Activated T-helper 1 cell treated with anti-CD3 and anti-CD28 coated beads, Interleukin-12 subunit alpha, Interleukin-12 subunit beta, Interleukin-2, Interleukin-4 antibody, amounts not matched to agents 30 ng/mL and 10 ng/mL and 1 ng/mL, durations not matched to agents 14 hours and 24 hours and 36 hours (primary cell): ENCODE measurements at regions not wholly inside any gene's neighbourhood (a gene's known extent, or its start where the extent isn't known, plus 50 kb on each side); places are given as distances from the start of the nearest gene placed in this dataset.

Source experiments
- DNase-seq: peaks from one replicate; pipeline ENCODE4 v3.0.0; 2021; ENCODE audit warnings: low spot score
- H3K27ac Mint-ChIP-seq: one replicate; pipeline ENCODE4 v1.8.0; 2021; ENCODE audit warnings: mild to moderate bottlenecking, mixed read lengths
- H3K27me3 Mint-ChIP-seq: one replicate; pipeline ENCODE4 v1.8.0; 2022; ENCODE audit warnings: mild to moderate bottlenecking, moderate library complexity, mixed read lengths; ENCODE audit not compliant: insufficient read depth
- H3K36me3 Mint-ChIP-seq: one replicate; pipeline ENCODE4 v1.8.0; 2021; ENCODE audit warnings: low read depth, mixed read lengths
- H3K4me1 Mint-ChIP-seq: one replicate; pipeline ENCODE4 v1.8.0; 2021; ENCODE audit warnings: low read depth, mixed read lengths
- H3K4me3 Mint-ChIP-seq: one replicate; pipeline ENCODE4 v1.8.0; 2021; ENCODE audit warnings: mild to moderate bottlenecking, moderate library complexity, mixed read lengths
- H3K9me3 Mint-ChIP-seq: one replicate; pipeline ENCODE4 v1.8.0; 2021; ENCODE audit warnings: mixed read lengths
- intact Hi-C: fragments of 100-400 bp; cut with micrococcal nuclease; formaldehyde crosslinking; loops from one replicate; pipeline ENCODE4 v1.15.1; 2024

GRCh38 chr6:12584631-12585405 is 131.7 kb upstream of the PHACTR1 start:
- Mint-ChIP-seq H3K4me1 (no peaks in the 10 kb centered on the region), H3K27ac (no peak overlapping the region), H3K27me3 (peaks cover 8% of the 10 kb centered on the region), H3K4me3 (no peak overlapping the region), H3K36me3 (no peaks in the 10 kb centered on the region), H3K9me3 (no peaks in the 10 kb centered on the region)
- intact Hi-C loops, result no loop called here
- no peak for DNase-seq

DNA sequence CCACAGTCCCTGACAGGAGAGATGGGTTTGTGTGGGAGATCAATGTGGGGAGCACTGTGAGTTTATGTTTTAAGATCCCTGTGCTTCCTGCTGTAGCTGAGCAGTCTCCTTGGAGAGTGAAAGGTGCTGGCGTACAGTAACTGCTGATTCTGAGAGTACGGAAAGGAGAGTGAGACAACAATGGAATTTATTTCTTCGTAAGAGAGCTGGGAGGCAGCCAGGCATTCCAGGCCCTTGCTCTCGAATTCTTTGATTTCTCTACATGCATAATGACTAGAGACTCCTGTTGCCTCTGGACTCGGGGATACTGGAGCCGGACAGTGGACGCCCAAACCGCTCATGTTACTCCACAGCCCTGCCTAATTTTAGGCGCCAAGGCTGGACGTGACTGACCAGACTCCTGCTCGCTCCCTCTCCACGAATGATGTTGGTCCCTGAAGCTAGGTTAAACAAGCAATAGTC is 131.0 kb upstream of the PHACTR1 start:
- Mint-ChIP-seq H3K27me3 (peaks cover 8% of the 10 kb centered on the region), H3K4me3 (no peak overlapping the region), H3K36me3 (no peaks in the 10 kb centered on the region), H3K9me3 (no peaks in the 10 kb centered on the region), H3K27ac (no peak overlapping the region), H3K4me1 (no peaks in the 10 kb centered on the region)
- no peak for DNase-seq
- intact Hi-C loops, result no loop called here

DNA sequence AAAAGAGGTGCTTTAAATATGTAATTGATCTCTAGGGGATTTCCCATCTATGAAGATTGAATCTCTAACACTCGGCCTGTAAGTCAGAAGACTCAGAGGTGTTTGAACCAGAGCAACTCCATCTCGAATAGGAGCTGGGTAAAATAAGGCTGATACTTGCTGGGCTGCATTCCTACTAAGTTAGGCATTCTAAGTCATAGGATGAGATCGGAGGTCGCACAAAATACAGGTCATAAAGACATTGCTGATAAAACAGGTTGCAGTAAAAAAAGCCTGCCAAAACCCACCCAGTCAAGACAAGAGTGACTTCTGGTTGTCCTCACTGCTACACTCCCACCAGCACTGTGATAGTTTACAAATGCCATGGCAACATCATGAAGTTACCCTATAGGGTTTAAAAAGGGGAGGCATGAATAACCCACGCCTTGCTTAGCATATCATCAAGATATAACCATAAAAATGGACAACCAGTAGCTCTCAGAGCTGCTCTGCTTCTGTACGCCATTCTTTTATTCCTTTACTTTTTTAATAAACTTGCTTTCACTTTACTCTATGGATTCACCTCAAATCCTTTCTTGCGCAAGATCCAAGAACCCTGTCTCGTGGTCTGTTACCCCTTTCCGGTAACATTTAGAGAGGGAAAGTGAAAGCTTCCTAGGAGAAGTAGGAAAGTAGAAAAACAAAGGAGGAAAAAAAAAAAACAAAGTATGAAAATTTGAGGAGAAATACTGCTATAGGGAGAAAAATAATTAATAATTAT is 129.7 kb upstream of the PHACTR1 start:
- no peak for DNase-seq
- H3K27me3 Mint-ChIP-seq, result peaks cover 8% of the 10 kb centered on the region
- intact Hi-C loops, result no loop called here
- H3K36me3 Mint-ChIP-seq, result no peaks in the 10 kb centered on the region
- no peak overlapping the region for H3K4me3 Mint-ChIP-seq
- no peaks in the 10 kb centered on the region for H3K4me1 Mint-ChIP-seq
- H3K9me3 Mint-ChIP-seq, result no peaks in the 10 kb centered on the region
- H3K27ac Mint-ChIP-seq, result no peak overlapping the region

GRCh38 chr6:12590901-12591300 is 125.7 kb upstream of the PHACTR1 start:
- Mint-ChIP-seq H3K4me1 (peaks cover 5% of the 10 kb centered on the region), H3K9me3 (no peaks in the 10 kb centered on the region), H3K36me3 (no peaks in the 10 kb centered on the region), H3K27me3 (peaks cover 12% of the 10 kb centered on the region), H3K4me3 (no peak overlapping the region), H3K27ac (no peak overlapping the region)
- intact Hi-C loops, result no loop called here
- no peak for DNase-seq

- H3K4me1 Mint-ChIP-seq, result peaks cover 5% of the 10 kb centered on the region
- intact Hi-C loops, result no loop called here
Observed at GRCh38 chr6:12592634-12593033, 123.9 kb upstream of the PHACTR1 start.

GRCh38 chr6:12593771-12594529 is 122.6 kb upstream of the PHACTR1 start:
- Mint-ChIP-seq H3K36me3 (no peaks in the 10 kb centered on the region), H3K27me3 (peaks cover 11% of the 10 kb centered on the region), H3K9me3 (no peaks in the 10 kb centered on the region), H3K4me3 (no peak overlapping the region), H3K27ac (no peak overlapping the region), H3K4me1 (peaks cover 5% of the 10 kb centered on the region)
- no peak for DNase-seq
- intact Hi-C loops, result no loop called here

More at GRCh38 chr6:12592634-12593033, 123.9 kb upstream of the PHACTR1 start:
- Mint-ChIP-seq H3K27ac (no peak overlapping the region), H3K27me3 (peaks cover 12% of the 10 kb centered on the region), H3K9me3 (no peaks in the 10 kb centered on the region), H3K36me3 (no peaks in the 10 kb centered on the region), H3K4me3 (no peak overlapping the region)
- DNase-seq, result no peak

GRCh38 chr6:12594530-12594893 is 122.1 kb upstream of the PHACTR1 start:
- no peak for DNase-seq

GRCh38 chr6:12595161-12595811 is 121.3 kb upstream of the PHACTR1 start:
- no peaks in the 10 kb centered on the region for H3K9me3 Mint-ChIP-seq

More at GRCh38 chr6:12594530-12594893, 122.1 kb upstream of the PHACTR1 start:
- Mint-ChIP-seq H3K4me1 (peaks cover 5% of the 10 kb centered on the region), H3K27me3 (peaks cover 9% of the 10 kb centered on the region), H3K4me3 (no peak overlapping the region), H3K27ac (no peak overlapping the region), H3K9me3 (no peaks in the 10 kb centered on the region), H3K36me3 (no peaks in the 10 kb centered on the region)
- intact Hi-C loops, result no loop called here

DNA sequence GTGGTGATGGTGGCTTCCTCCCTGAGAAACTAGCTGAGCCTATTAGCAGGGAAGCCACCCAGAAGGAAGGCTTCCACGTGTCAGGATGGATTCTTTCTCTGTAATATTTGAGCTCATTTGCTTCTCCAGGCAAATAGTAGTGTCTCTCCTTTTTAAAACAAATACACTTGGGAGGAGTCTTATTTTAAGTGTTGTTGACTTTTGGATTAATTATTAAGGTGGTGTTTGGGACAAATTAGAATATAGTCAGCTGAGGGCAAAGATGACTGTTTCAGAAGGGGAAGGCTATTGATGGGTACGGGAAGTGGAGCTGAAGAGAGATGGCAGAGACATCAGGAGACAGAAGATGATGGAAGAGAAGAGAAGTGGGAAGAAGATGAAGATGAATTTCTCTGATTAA is 119.8 kb upstream of the PHACTR1 start:
- Mint-ChIP-seq H3K36me3 (no peaks in the 10 kb centered on the region), H3K4me3 (no peak overlapping the region), H3K4me1 (peaks cover 5% of the 10 kb centered on the region), H3K27ac (no peak overlapping the region), H3K27me3 (peaks cover 8% of the 10 kb centered on the region), H3K9me3 (no peaks in the 10 kb centered on the region)
- intact Hi-C loops, result no loop called here
- DNase-seq, result no peak

More at GRCh38 chr6:12595161-12595811, 121.3 kb upstream of the PHACTR1 start:
- Mint-ChIP-seq H3K27ac (no peak overlapping the region), H3K4me3 (no peak overlapping the region), H3K27me3 (peaks cover 8% of the 10 kb centered on the region), H3K4me1 (peaks cover 5% of the 10 kb centered on the region), H3K36me3 (no peaks in the 10 kb centered on the region)
- intact Hi-C loops, result no loop called here
- no peak for DNase-seq

- intact Hi-C loops, result no loop called here
- Mint-ChIP-seq H3K27ac (no peak overlapping the region), H3K9me3 (no peaks in the 10 kb centered on the region), H3K27me3 (peaks cover 7% of the 10 kb centered on the region), H3K4me1 (peaks cover 5% of the 10 kb centered on the region), H3K36me3 (no peaks in the 10 kb centered on the region), H3K4me3 (no peak overlapping the region)
- DNase-seq, result no peak
Observed at GRCh38 chr6:12598919-12599318, 117.6 kb upstream of the PHACTR1 start.

DNA sequence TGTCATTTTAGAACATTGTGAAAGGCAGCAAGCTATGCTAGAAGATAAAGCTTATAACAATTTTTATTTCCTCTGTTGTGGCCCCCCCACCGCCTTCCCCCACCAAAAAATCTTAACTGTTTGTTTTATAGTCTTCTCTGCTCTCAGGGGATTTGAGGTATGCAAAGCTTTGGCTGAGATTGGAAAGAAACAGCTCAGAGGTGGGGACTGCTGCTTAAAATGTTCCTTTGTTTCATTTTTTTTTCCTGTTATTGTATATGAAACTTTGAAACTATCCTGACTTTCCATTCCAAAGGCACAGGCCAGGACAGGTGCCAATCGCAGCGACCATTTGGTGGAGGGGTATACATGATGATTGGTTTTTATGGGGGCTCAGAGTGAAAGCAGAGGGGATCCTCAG is 114.7 kb upstream of the PHACTR1 start:
- Mint-ChIP-seq H3K27ac (no peak overlapping the region), H3K27me3 (no peaks in the 10 kb centered on the region), H3K4me3 (no peak overlapping the region), H3K36me3 (no peaks in the 10 kb centered on the region), H3K9me3 (no peaks in the 10 kb centered on the region), H3K4me1 (peaks cover 12% of the 10 kb centered on the region)
- no peak for DNase-seq
- intact Hi-C loops, result loop anchor here (10.0 kb wide), 2 partner anchors 457 to 547 kb away; no protein-coding TSS in a partner anchor

DNA sequence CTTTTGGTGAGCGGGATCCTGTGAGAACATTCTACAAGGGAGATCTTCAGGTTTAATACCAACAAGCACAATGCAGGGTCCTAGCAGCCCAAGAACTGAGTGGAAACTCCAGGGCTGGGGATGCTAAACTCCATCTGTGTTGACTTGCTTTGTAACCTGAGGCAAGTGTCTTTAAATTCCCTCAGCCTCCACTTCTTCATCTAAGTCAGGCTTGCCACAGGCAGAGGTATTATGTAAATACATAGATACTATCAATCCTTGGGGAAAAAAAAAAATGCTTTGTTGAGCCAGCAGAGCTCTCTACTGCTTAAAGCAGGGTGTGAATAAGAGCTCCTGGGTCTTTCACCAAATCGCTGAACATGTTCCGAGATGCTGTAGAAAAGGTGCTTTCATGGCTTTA is 114.2 kb upstream of the PHACTR1 start:
- Mint-ChIP-seq H3K4me3 (no peak overlapping the region), H3K36me3 (no peaks in the 10 kb centered on the region), H3K27me3 (no peaks in the 10 kb centered on the region), H3K9me3 (no peaks in the 10 kb centered on the region), H3K27ac (no peak overlapping the region), H3K4me1 (peaks cover 16% of the 10 kb centered on the region)
- intact Hi-C loops, result loop anchor here (10.0 kb wide), 2 partner anchors 458 to 548 kb away; no protein-coding TSS in a partner anchor
- no peak for DNase-seq
